Keratinocyte (primary cell): ENCODE measurements at regions not wholly inside any gene's neighbourhood (a gene's known extent, or its start where the extent isn't known, plus 50 kb on each side); places are given as distances from the start of the nearest gene placed in this dataset.
"Not testable (repeated sequence)": the region's sequence is repeated elsewhere in the genome, so short reads cannot be mapped to it uniquely, and the experiment has no call there.

Source experiments
- DNase-seq: peaks from one replicate; pipeline ENCODE4 v3.0.0-alpha.2; 2011; ENCODE audit warnings: low read depth, missing footprints, low spot score
- FAIRE-seq: peaks from 2 replicates; lab custom pipeline; 2011; peaks lifted over from hg19 to GRCh38; lab: Jason Lieb, UNC
- H2AFZ ChIP-seq: 2 replicates; pipeline ENCODE4 v1.6.0; 2012; ENCODE audit warnings: low read length, control low read depth, inconsistent platforms; ENCODE audit not compliant: control insufficient read depth
- H3K27ac ChIP-seq: 2 replicates; pipeline ENCODE4 v1.5.1; 2011; ENCODE audit warnings: low read length; ENCODE audit not compliant: control insufficient read depth, insufficient read depth
- H3K27me3 ChIP-seq: 3 replicates; pipeline ENCODE4 v1.6.0; 2011; ENCODE audit warnings: low read length; ENCODE audit not compliant: control insufficient read depth, insufficient read depth; ENCODE audit errors: extremely low read depth
- H3K36me3 ChIP-seq, 2 experiments: 2 replicates in 1 of 2; 3 replicates in 1 of 2; pipeline ENCODE4 v1.5.1; 2011; ENCODE audit warnings: low read length in 2 of 2, mild to moderate bottlenecking in 1 of 2; ENCODE audit not compliant: control insufficient read depth in 2 of 2, insufficient read depth in 2 of 2; ENCODE audit errors: extremely low read depth in 1 of 2
- H3K4me1 ChIP-seq: 3 replicates; pipeline ENCODE4 v1.5.1; 2011; ENCODE audit warnings: low read length; ENCODE audit not compliant: control insufficient read depth, insufficient read depth; ENCODE audit errors: extremely low read depth
- H3K4me2 ChIP-seq: 3 replicates; pipeline ENCODE4 v1.6.0; 2011; ENCODE audit warnings: low read depth, low read length; ENCODE audit not compliant: control insufficient read depth, insufficient read depth; ENCODE audit errors: extremely low read depth
- H3K4me3 ChIP-seq, 3 experiments: fragments of 200-600 bp in 1 of 3; sonication (generic) in 1 of 3; 2 replicates in 2 of 3; 3 replicates in 1 of 3; pipeline ENCODE4 v1.5.1; 2011 to 2016; ENCODE audit warnings: low read length in 3 of 3, mild to moderate bottlenecking in 3 of 3, control low read depth in 2 of 3, inconsistent platforms in 1 of 3, low read depth in 1 of 3, mixed read lengths in 1 of 3, mixed run types in 1 of 3, moderate library complexity in 1 of 3; ENCODE audit not compliant: control insufficient read depth in 2 of 3, insufficient read depth in 2 of 3; ENCODE audit errors: extremely low read depth in 1 of 3
- H3K79me2 ChIP-seq: 2 replicates; pipeline ENCODE4 v1.6.0; 2012; ENCODE audit warnings: low read length; ENCODE audit not compliant: control insufficient read depth, insufficient read depth
- H3K9ac ChIP-seq: 3 replicates; pipeline ENCODE4 v1.6.0; 2011; ENCODE audit warnings: low read length; ENCODE audit not compliant: control insufficient read depth, insufficient read depth; ENCODE audit errors: extremely low read depth
- H3K9me1 ChIP-seq: 3 replicates; pipeline ENCODE4 v1.6.0; 2011; ENCODE audit warnings: low read length; ENCODE audit not compliant: control insufficient read depth, insufficient read depth; ENCODE audit errors: extremely low read depth
- H3K9me3 ChIP-seq: 2 replicates; pipeline ENCODE4 v1.5.1; 2012; ENCODE audit warnings: low read depth, low read length; ENCODE audit not compliant: control insufficient read depth
- H4K20me1 ChIP-seq: 3 replicates; pipeline ENCODE4 v1.6.0; 2011; ENCODE audit warnings: low read length; ENCODE audit not compliant: control insufficient read depth, insufficient read depth; ENCODE audit errors: extremely low read depth
- CTCF ChIP-seq, 3 experiments: IDR thresholded peaks in 1 of 3; conservative IDR thresholded peaks in 1 of 3; optimal IDR thresholded peaks in 1 of 3; 2 replicates in 2 of 3; 3 replicates in 1 of 3; pipeline versions ENCODE3 to v1.5.1; 2011; ENCODE audit warnings: low read length in 3 of 3, mild to moderate bottlenecking in 3 of 3, moderate library complexity in 2 of 3, control low read depth in 1 of 3, inconsistent platforms in 1 of 3; ENCODE audit not compliant: insufficient read depth in 2 of 3; ENCODE audit errors: extremely low read depth in 1 of 3
- EZH2 ChIP-seq: IDR thresholded peaks from one replicate; pipeline ENCODE4 v1.6.1; 2012; ENCODE audit warnings: inconsistent platforms, mild to moderate bottlenecking, low read length, moderate library complexity
- dilution Hi-C: fragments of 300-500 bp; cut with MboI; formaldehyde crosslinking; loops from one replicate; pipeline ENCODE4 v1.7.0; 2020; ENCODE audit warnings: low sequenced_read_pairs; ENCODE audit not compliant: extremely low pct_ligation_motif_present

- H3K9me1 ChIP-seq, H3K4me3 ChIP-seq, H4K20me1 ChIP-seq, dilution Hi-C loops, H3K9ac ChIP-seq, H2AFZ ChIP-seq, H3K27me3 ChIP-seq, H3K4me1 ChIP-seq, DNase-seq, H3K27ac ChIP-seq, H3K36me3 ChIP-seq, H3K79me2 ChIP-seq, FAIRE-seq, H3K4me2 ChIP-seq, H3K9me3 ChIP-seq: not testable (repeated sequence)
Measured at GRCh38 chrX:90848595-90848994, 586.0 kb upstream of the PABPC5 start.

GRCh38 chrX:90883479-90883878 lies 551.2 kb upstream of the PABPC5 start:
- no peak overlapping the region for H3K27ac ChIP-seq
- no peak overlapping the region for H2AFZ ChIP-seq
- no peaks in the 10 kb centered on the region for H3K79me2 ChIP-seq
- no peak for FAIRE-seq
- no peaks in the 10 kb centered on the region for H4K20me1 ChIP-seq
- no peaks in the 10 kb centered on the region for H3K4me1 ChIP-seq
- TF ChIP-seq CTCF (optimal IDR thresholded peaks at IDR 0.05 in 1 of 3, IDR thresholded peaks at IDR 0.05 in 1 of 3, conservative IDR thresholded peaks at IDR 0.05 in 1 of 3; ENCODE audit: extremely low read depth in 1 of 3, insufficient read depth in 2 of 3, low read length in 3 of 3), result no peak
- no peak for TF ChIP-seq EZH2
- H3K4me3 ChIP-seq, result no peak overlapping the region
- DNase-seq, result no peak
- H3K9me1 ChIP-seq, result no peaks in the 10 kb centered on the region
- no peaks in the 10 kb centered on the region for H3K9me3 ChIP-seq
- no peak overlapping the region for H3K9ac ChIP-seq
- no peaks in the 10 kb centered on the region for H3K27me3 ChIP-seq
- no peak overlapping the region for H3K4me2 ChIP-seq
- dilution Hi-C loops, result no loop called here
- H3K36me3 ChIP-seq, result no peaks in the 10 kb centered on the region

GRCh38 chrX:90914816-90915215 lies 519.8 kb upstream of the PABPC5 start:
- H3K9ac ChIP-seq, H4K20me1 ChIP-seq, H3K9me1 ChIP-seq, H3K36me3 ChIP-seq, H3K27me3 ChIP-seq, H3K79me2 ChIP-seq, H3K27ac ChIP-seq, H2AFZ ChIP-seq, H3K4me2 ChIP-seq, DNase-seq, FAIRE-seq, dilution Hi-C loops, H3K4me3 ChIP-seq, H3K9me3 ChIP-seq, H3K4me1 ChIP-seq: not testable (repeated sequence)

GRCh38 chrX:90946870-90947269 lies 487.8 kb upstream of the PABPC5 start:
- H3K27ac ChIP-seq, FAIRE-seq, DNase-seq, H4K20me1 ChIP-seq, dilution Hi-C loops, H3K9ac ChIP-seq, H3K9me3 ChIP-seq, H3K4me3 ChIP-seq, H3K9me1 ChIP-seq, H3K27me3 ChIP-seq, H3K36me3 ChIP-seq, H3K79me2 ChIP-seq, H3K4me1 ChIP-seq, H2AFZ ChIP-seq, H3K4me2 ChIP-seq: not testable (repeated sequence)
